Globus pallidus (tissue), 1 donor: ENCODE measurements at regions not wholly inside any gene's neighbourhood (a gene's known extent, or its start where the extent isn't known, plus 50 kb on each side); places are given as distances from the start of the nearest gene placed in this dataset.

Experiments used
- DNase-seq: peaks from one replicate; pipeline ENCODE4 v3.0.0-alpha.2; 2015; ENCODE audit warnings: low spot score

- DNase-seq, result no peak
These were observed 63.1 kb downstream of the LRRC32 start for GRCh38 chr11:76607431-76607830.

DNA sequence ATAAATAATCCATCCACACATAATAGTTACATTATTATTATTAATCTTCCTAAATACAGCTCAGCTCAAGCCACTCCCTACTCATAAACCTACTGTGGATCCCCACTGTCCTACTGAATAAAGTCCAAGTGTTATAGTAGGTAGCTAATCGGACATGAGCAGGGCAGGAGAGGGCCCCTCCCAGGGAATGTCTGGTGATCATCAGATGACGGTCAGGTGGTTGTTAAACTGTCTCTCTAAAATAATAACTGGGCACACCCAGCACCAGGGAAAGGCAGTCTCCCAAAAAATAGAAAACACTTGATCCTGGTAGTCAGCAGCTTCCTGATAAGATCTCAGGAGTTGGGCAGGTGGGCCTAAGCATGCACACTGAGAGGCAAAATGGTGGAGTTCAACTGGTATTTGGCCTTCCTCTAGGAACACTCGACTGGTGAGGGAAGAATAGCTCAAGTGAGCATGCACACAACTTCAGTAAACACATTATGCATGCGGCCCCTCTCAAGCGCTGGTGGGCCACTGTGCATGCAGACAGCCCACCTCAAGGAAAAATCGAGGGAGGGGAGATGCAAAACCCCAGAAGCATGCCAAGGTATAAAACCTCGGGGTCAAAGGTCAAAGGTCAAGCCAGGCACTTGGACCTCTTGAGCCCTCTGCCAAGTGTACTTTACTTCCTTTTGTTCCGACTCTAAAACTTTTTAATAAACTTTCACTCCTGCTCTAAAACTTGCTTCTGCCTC, 65.0 kb downstream of the LRRC32 start:
- DNase-seq, result no peak

DNA sequence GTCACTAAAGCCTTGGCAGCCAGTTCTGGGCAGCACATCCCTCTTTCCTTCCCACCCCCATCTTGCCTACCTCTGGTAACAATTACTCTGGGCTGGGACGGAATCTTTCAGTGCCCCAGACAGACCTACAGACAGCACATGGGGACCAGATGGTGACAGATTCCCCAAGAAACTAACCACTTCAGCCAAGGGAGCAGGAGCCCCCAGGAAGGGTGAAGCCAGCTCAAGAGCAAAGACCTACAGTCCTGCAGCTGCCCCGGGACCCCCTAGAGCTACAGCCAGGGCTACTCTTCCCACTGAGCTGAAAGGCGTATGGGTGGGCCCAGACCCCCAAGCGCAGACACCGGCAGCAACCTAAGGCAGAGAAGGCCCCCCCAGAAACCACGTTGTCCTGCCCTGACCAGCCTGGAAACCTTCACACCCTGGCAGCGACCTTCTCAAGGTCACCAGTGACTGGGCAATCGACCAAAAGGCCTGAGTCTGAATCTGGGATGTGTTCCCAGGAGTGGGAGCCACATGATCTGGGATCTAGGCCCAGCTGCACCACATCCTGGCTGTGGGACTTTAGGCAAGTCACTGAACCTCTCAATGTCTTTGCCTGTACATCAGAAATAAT, 65.8 kb downstream of the LRRC32 start:
- DNase-seq, result peak; percentile 23

- DNase-seq, result no peak
These were observed 66.4 kb downstream of the LRRC32 start for GRCh38 chr11:76604081-76604625.

- no peak for DNase-seq
These were observed 67.3 kb downstream of the LRRC32 start for GRCh38 chr11:76603202-76603601.
